Right lobe of liver (tissue), 6 donors: ENCODE measurements at regions not wholly inside any gene's neighbourhood (a gene's known extent, or its start where the extent isn't known, plus 50 kb on each side); places are given as distances from the start of the nearest gene placed in this dataset.
"Not testable (repeated sequence)": the region's sequence is repeated elsewhere in the genome, so short reads cannot be mapped to it uniquely, and the experiment has no call there.

Experiments used
- ATAC-seq, 4 donors: fragments of 200-7000 bp; cut with Tn5 transposase; one replicate each; pipeline ENCODE4 v1.9.1; 2020; ENCODE audit warnings: mild to moderate bottlenecking in 4 of 4, moderate library complexity in 4 of 4
- DNase-seq, 3 donors: peaks; one replicate each; pipeline ENCODE4 v3.0.0-alpha.2; 2020
- H3K27ac ChIP-seq, 3 donors: fragments of 200-600 bp; one replicate each; pipeline ENCODE4 v1.8.0; 2022
- H3K27me3 ChIP-seq, 2 donors: fragments of 200-600 bp; one replicate each; pipeline ENCODE4 v1.8.0; 2022
- H3K36me3 ChIP-seq, 4 donors: fragments of 200-600 bp; sonication (generic) in 1 of 4; one replicate each; pipeline versions ENCODE4 v1.5.1 to v1.8.0; 2017 to 2022; ENCODE audit warnings: control low read depth in 1 of 4
- H3K4me1 ChIP-seq, 4 donors: fragments of 200-600 bp; sonication (generic) in 1 of 4; one replicate each; pipeline versions ENCODE4 v1.5.1 to v1.8.0; 2017 to 2022; ENCODE audit warnings: control low read depth in 1 of 4
- H3K4me3 ChIP-seq, 3 donors: fragments of 200-600 bp; one replicate each; pipeline ENCODE4 v1.8.0; 2022
- H3K9me3 ChIP-seq, 4 donors: fragments of 200-600 bp; sonication (generic) in 1 of 4; one replicate each; pipeline versions ENCODE4 v1.5.1 to v1.8.0; 2017 to 2022; ENCODE audit warnings: control low read depth in 1 of 4
- CTCF ChIP-seq, 4 donors: fragments of 200-600 bp in 3 of 4; fragments of 450-650 bp in 1 of 4; IDR thresholded peaks; one replicate each; pipeline versions ENCODE4 v1.5.1 to v1.8.0; 2016 to 2022; ENCODE audit warnings: antibody characterized with exemption in 4 of 4, mild to moderate bottlenecking in 2 of 4
- POLR2A ChIP-seq: fragments of 450-650 bp; IDR thresholded peaks from one replicate; pipeline ENCODE4 v1.6.1; 2017; ENCODE audit warnings: antibody characterized with exemption, mild to moderate bottlenecking
- WGBS: methylation state at CpG from one replicate; pipeline ENCODE4 v1.1.6; 2018; ENCODE audit warnings: low coverage, low lambda C conversion rate; ENCODE audit not compliant: insufficient coverage; ENCODE audit errors: missing lambda C conversion rate; 5-methylcytosine and 5-hydroxymethylcytosine counted together
- intact Hi-C, 2 donors: fragments of 100-400 bp; cut with DNase I; formaldehyde crosslinking; loops; one replicate each; pipeline versions ENCODE4 v1.11.2 to v1.14.1; 2022
- donor health status: DM: no; HTN: yes; CAD: no.
- donor health status: DM: no; HTN: no; CAD: no.
- donor health status: DM: no; HTN: no; CAD: no.
- donor health status: DM: no; HTN: yes; CAD: no.
- donor health status: DM: no; HTN: yes; CAD: no.

- Histone ChIP-seq H3K4me1 (no peaks in the 10 kb centered on the region), H3K27ac (no peak overlapping the region), H3K9me3 (no peaks in the 10 kb centered on the region), H3K4me3 (no peak overlapping the region), H3K27me3 (no peaks in the 10 kb centered on the region), H3K36me3 (no peaks in the 10 kb centered on the region)
- intact Hi-C loops, result no loop called here
- TF ChIP-seq POLR2A (no peak), CTCF (IDR thresholded peaks at IDR 0.05) (no peak)
- ATAC-seq (no peak), DNase-seq (no peak)
Observed at GRCh38 chrX:98263135-98263534, 1379.4 kb downstream of the RPA4 start.

GRCh38 chrX:98289726-98290125 lies 1406.0 kb downstream of the RPA4 start:
- no peaks in the 10 kb centered on the region for H3K4me1 ChIP-seq
- intact Hi-C loops, result no loop called here
- TF ChIP-seq POLR2A (no peak), CTCF (IDR thresholded peaks at IDR 0.05) (no peak)
- H3K4me3 ChIP-seq, result no peak overlapping the region
- no peaks in the 10 kb centered on the region for H3K9me3 ChIP-seq
- H3K36me3 ChIP-seq, result no peaks in the 10 kb centered on the region
- H3K27ac ChIP-seq, result no peak overlapping the region
- no peak for ATAC-seq
- H3K27me3 ChIP-seq, result no peaks in the 10 kb centered on the region
- DNase-seq, result no peak

- H3K9me3 ChIP-seq, result no peaks in the 10 kb centered on the region
- intact Hi-C loops, result no loop called here
- no peak for TF ChIP-seq POLR2A
- no peak for TF ChIP-seq CTCF (IDR thresholded peaks at IDR 0.05)
Observed at GRCh38 chrX:98294310-98294709, 1410.6 kb downstream of the RPA4 start.

GRCh38 chrX:98296129-98296528 lies 1412.4 kb downstream of the RPA4 start:
- Histone ChIP-seq H3K4me1 (no peaks in the 10 kb centered on the region), H3K4me3 (no peak overlapping the region), H3K9me3 (no peaks in the 10 kb centered on the region), H3K27ac (no peak overlapping the region), H3K36me3 (no peaks in the 10 kb centered on the region), H3K27me3 (no peaks in the 10 kb centered on the region)
- intact Hi-C loops, result no loop called here
- DNase-seq, result no peak
- ATAC-seq, result no peak
- no peak for TF ChIP-seq POLR2A
- TF ChIP-seq CTCF (IDR thresholded peaks at IDR 0.05), result no peak
- 75% methylated on average over 2 of the region's 2 CpGs for WGBS

More at GRCh38 chrX:98294310-98294709, 1410.6 kb downstream of the RPA4 start:
- Histone ChIP-seq H3K36me3 (no peaks in the 10 kb centered on the region), H3K4me1 (no peaks in the 10 kb centered on the region), H3K27me3 (no peaks in the 10 kb centered on the region), H3K4me3 (no peak overlapping the region), H3K27ac (no peak overlapping the region)
- ATAC-seq, result no peak
- no peak for DNase-seq

- intact Hi-C loops, result no loop called here
- ATAC-seq, result no peak
- TF ChIP-seq POLR2A, result no peak
- no peak for TF ChIP-seq CTCF (IDR thresholded peaks at IDR 0.05)
- no peak overlapping the region for H3K27ac ChIP-seq
- no peaks in the 10 kb centered on the region for H3K9me3 ChIP-seq
- H3K27me3 ChIP-seq, result no peaks in the 10 kb centered on the region
- H3K36me3 ChIP-seq, result no peaks in the 10 kb centered on the region
- H3K4me3 ChIP-seq, result no peak overlapping the region
- no peak for DNase-seq
- no peaks in the 10 kb centered on the region for H3K4me1 ChIP-seq
Observed at GRCh38 chrX:98299785-98300184, 1416.1 kb downstream of the RPA4 start.

- H3K27me3 ChIP-seq, ATAC-seq, H3K4me1 ChIP-seq, H3K27ac ChIP-seq, H3K4me3 ChIP-seq, intact Hi-C loops, DNase-seq, H3K9me3 ChIP-seq, H3K36me3 ChIP-seq: not testable (repeated sequence)
- 60% methylated on average over 1 of the region's 13 CpGs for WGBS
Observed at GRCh38 chrX:98300536-98300935, 1416.8 kb downstream of the RPA4 start.
